HEK293T (cell line): ENCODE measurements at regions not wholly inside any gene's neighbourhood (a gene's known extent, or its start where the extent isn't known, plus 50 kb on each side); places are given as distances from the start of the nearest gene placed in this dataset.

Experiments
- CTCF ChIA-PET: fragments of 350-600 bp; formaldehyde crosslinking; extraction: SDS; loops from one replicate; lab custom pipeline; 2021; ENCODE audit warnings: antibody characterized with exemption, inconsistent platforms; lab: Yijun Ruan, JAX
- POLR2A ChIA-PET: fragments of 350-600 bp; formaldehyde crosslinking; extraction: SDS; loops from one replicate; lab custom pipeline; 2020; ENCODE audit warnings: antibody characterized with exemption, inconsistent platforms; lab: Yijun Ruan, JAX
- DNase-seq: peaks from one replicate; pipeline ENCODE4 v3.0.0; 2012; ENCODE audit warnings: mixed read lengths; ENCODE audit errors: extremely low spot score
- ARNT ChIP-seq: fragments of 450-650 bp; IDR thresholded peaks from 2 replicates; pipeline ENCODE4 v1.6.1; 2017; ENCODE audit warnings: mild to moderate bottlenecking
- BHLHE40 ChIP-seq: fragments of 450-650 bp; IDR thresholded peaks from 2 replicates; pipeline ENCODE4 v1.6.1; 2016; ENCODE audit warnings: mild to moderate bottlenecking, moderate library complexity, borderline replicate concordance
- CTBP1 ChIP-seq: fragments of 450-650 bp; IDR thresholded peaks from 2 replicates; pipeline ENCODE4 v1.6.1; 2016; ENCODE audit warnings: borderline replicate concordance
- ELF4 ChIP-seq: fragments of 450-650 bp; IDR thresholded peaks from 2 replicates; pipeline ENCODE4 v1.6.1; 2017; ENCODE audit warnings: antibody characterized with exemption
- FOXA1 ChIP-seq: fragments of 450-650 bp; IDR thresholded peaks from 2 replicates; pipeline ENCODE4 v1.6.1; 2016; ENCODE audit warnings: mild to moderate bottlenecking
- FOXK2 ChIP-seq: fragments of 450-650 bp; IDR thresholded peaks from 2 replicates; pipeline ENCODE4 v1.6.1; 2016; ENCODE audit warnings: mild to moderate bottlenecking
- FOXM1 ChIP-seq: fragments of 450-650 bp; IDR thresholded peaks from 2 replicates; pipeline ENCODE4 v1.6.1; 2017; ENCODE audit warnings: mild to moderate bottlenecking, borderline replicate concordance
- HDGF ChIP-seq: fragments of 450-650 bp; IDR thresholded peaks from 2 replicates; pipeline ENCODE4 v1.6.1; 2017; ENCODE audit warnings: antibody characterized with exemption, borderline replicate concordance
- L3MBTL2 ChIP-seq: fragments of 450-650 bp; conservative IDR thresholded peaks from 2 replicates; pipeline ENCODE4 v1.6.1; 2016; ENCODE audit warnings: mild to moderate bottlenecking
- LEF1 ChIP-seq: fragments of 450-650 bp; IDR thresholded peaks from 2 replicates; pipeline ENCODE4 v1.6.1; 2017; ENCODE audit warnings: mild to moderate bottlenecking, borderline replicate concordance
- NFRKB ChIP-seq: fragments of 450-650 bp; IDR thresholded peaks from 2 replicates; pipeline ENCODE4 v1.6.1; 2016; ENCODE audit warnings: mild to moderate bottlenecking, moderate library complexity
- PKNOX1 ChIP-seq: fragments of 450-650 bp; IDR thresholded peaks from 2 replicates; pipeline ENCODE4 v1.6.1; 2016
- SP1 ChIP-seq: fragments of 450-650 bp; IDR thresholded peaks from 2 replicates; pipeline ENCODE4 v1.6.1; 2017
- SUZ12 ChIP-seq: fragments of 450-650 bp; IDR thresholded peaks from 2 replicates; pipeline ENCODE4 v1.6.1; 2016; ENCODE audit warnings: mild to moderate bottlenecking
- TARDBP ChIP-seq: fragments of 450-650 bp; IDR thresholded peaks from 2 replicates; pipeline ENCODE4 v1.6.1; 2016
- ZNF384 ChIP-seq: fragments of 450-650 bp; IDR thresholded peaks from 2 replicates; pipeline ENCODE4 v1.6.1; 2016

GRCh38 chr3:159637883-159638542, 350.6 kb upstream of the IL12A start:
- ChIA-PET CTCF (no interaction called here), POLR2A (no interaction called here)
- no peak for TF ChIP-seq ARNT
- no peak for TF ChIP-seq FOXK2
- TF ChIP-seq SP1: no peak
- no peak for TF ChIP-seq BHLHE40
- no peak for TF ChIP-seq PKNOX1
- no peak for TF ChIP-seq LEF1
- TF ChIP-seq TARDBP: no peak
- no peak for TF ChIP-seq CTBP1
- no peak for TF ChIP-seq SUZ12
- TF ChIP-seq NFRKB: no peak
- DNase-seq: no peak

GRCh38 chr3:159640225-159640624, 348.4 kb upstream of the IL12A start:
- TF ChIP-seq FOXA1 (no peak), SP1 (no peak), ELF4 (no peak), PKNOX1 (no peak), NFRKB (no peak), FOXK2 (no peak), ARNT (no peak)
- ChIA-PET POLR2A (no interaction called here), CTCF (no interaction called here)
- no peak for DNase-seq

GRCh38 chr3:159643406-159643805, 345.2 kb upstream of the IL12A start:
- ChIA-PET POLR2A (no interaction called here), CTCF (no interaction called here)
- DNase-seq: no peak
- TF ChIP-seq FOXK2: no peak
- no peak for TF ChIP-seq HDGF
- no peak for TF ChIP-seq L3MBTL2
- TF ChIP-seq TARDBP: no peak
- no peak for TF ChIP-seq BHLHE40
- TF ChIP-seq FOXA1: no peak
- no peak for TF ChIP-seq ARNT
- TF ChIP-seq SP1: no peak
- TF ChIP-seq FOXM1: no peak
- no peak for TF ChIP-seq PKNOX1

- CTCF ChIA-PET: no interaction called here
- no peak for DNase-seq
- POLR2A ChIA-PET: interaction anchor here (0.6 kb wide), 1 partner anchor 151 kb away, joined by 3 read pairs; no protein-coding TSS in a partner anchor
- no peak for TF ChIP-seq LEF1
- TF ChIP-seq L3MBTL2: no peak
- TF ChIP-seq ZNF384: no peak
- no peak for TF ChIP-seq FOXA1
- no peak for TF ChIP-seq HDGF
- TF ChIP-seq SUZ12: no peak
- TF ChIP-seq NFRKB: no peak
- TF ChIP-seq BHLHE40: no peak
- TF ChIP-seq ELF4: no peak
- no peak for TF ChIP-seq TARDBP
- no peak for TF ChIP-seq ARNT
- no peak for TF ChIP-seq FOXM1
- TF ChIP-seq PKNOX1: no peak
- no peak for TF ChIP-seq CTBP1
- no peak for TF ChIP-seq FOXK2
- TF ChIP-seq SP1: no peak
Measured at GRCh38 chr3:159645874-159646273, 342.8 kb upstream of the IL12A start.

GRCh38 chr3:159649951-159650350, 338.7 kb upstream of the IL12A start:
- CTCF ChIA-PET: no interaction called here
- TF ChIP-seq ZNF384 (no peak), L3MBTL2 (no peak), TARDBP (no peak), BHLHE40 (no peak), FOXA1 (no peak), SP1 (no peak), ARNT (no peak), HDGF (no peak)
- no peak for DNase-seq
- POLR2A ChIA-PET: no interaction called here

- DNase-seq: no peak
- ChIA-PET POLR2A (no interaction called here), CTCF (no interaction called here)
- 0 out of 2 replicates have a peak, but pooled peaks have one; percentile 17 for TF ChIP-seq PKNOX1
- TF ChIP-seq ZNF384: no peak
Measured at GRCh38 chr3:159650726-159651125, 337.9 kb upstream of the IL12A start.
